RCC 7860 (cell line): ENCODE measurements at regions not wholly inside any gene's neighbourhood (a gene's known extent, or its start where the extent isn't known, plus 50 kb on each side); places are given as distances from the start of the nearest gene placed in this dataset.

Experiments used
- DNase-seq: peaks from one replicate; pipeline ENCODE4 v3.0.0-alpha.2; 2015; ENCODE audit warnings: low spot score
- FAIRE-seq: peaks from 2 replicates; lab custom pipeline; 2012; peaks lifted over from hg19 to GRCh38; lab: Jason Lieb, UNC

DNA sequence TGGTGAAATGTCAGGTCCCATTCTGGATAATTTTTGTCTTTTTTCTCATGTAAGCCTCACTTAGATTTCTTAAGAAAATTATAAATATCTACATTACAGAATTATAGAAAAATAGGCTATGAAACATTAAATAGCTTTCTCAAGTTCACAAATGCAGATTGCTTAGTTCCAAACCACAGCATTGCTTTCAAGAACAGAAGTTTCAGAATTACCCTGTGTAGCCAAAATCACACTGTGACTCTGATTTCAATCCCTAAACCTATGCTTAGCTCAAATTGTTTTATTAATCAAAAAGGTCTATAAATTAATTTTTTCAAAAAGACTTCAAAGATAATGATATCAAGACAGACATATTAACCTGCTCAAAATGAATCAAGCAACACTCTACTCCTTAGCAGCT lies 881.2 kb upstream of the PCDH20 start:
- DNase-seq: no peak
- no peak for FAIRE-seq

DNA sequence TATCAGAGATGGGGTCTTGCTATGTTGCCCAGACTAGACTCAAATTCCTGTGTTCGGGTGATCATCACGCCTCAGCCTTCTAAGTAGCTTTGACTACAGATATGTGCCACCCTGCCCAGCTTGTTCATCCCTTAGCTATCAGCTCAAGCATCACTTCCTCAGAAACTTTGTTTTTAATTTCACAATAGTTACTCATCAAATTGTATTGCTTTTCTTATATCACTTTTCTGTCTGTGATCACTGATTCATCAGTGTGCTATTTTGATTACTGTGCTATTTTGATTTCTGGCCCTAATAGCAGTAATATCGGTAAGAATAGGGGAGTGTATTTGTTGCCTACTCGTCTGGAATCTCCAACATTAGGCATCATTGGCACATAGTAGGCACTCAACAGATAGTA lies 878.6 kb upstream of the PCDH20 start:
- FAIRE-seq (no peak), DNase-seq (no peak)

DNA sequence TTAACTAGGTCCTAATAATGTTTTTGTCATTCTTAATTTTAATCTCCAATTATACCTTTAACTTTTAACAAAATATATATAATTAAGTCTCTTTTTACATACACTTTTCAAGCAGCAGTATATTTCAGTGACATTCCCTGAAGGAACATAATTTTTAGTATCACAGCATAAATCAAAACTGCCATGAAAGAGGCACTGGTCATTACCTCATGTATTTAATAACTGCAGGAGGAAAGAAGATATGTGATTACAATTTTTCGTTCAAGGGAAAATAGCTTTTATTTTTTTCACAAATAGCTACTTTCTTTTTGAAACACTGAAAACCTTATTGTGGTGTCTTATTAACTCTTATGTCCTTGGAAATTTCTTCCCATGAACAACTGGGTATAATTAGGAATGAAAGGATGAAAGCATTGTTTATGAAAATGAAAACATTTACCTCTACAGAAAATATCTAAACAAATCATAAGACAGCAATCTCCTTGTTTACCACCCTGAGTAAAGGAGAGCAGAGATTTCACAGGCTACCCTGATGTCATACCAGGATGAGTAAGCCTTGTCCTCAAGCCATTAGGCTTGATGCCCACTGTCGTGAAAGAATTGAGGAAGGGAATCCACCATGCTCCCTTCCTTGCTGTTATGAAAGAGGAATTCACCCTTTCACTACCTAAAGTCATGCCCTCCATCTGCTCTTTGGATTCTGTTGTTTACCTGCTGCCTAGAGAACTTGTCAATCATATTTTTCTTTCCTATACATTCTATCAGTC lies 877.2 kb upstream of the PCDH20 start:
- FAIRE-seq: no peak
- no peak for DNase-seq

DNA sequence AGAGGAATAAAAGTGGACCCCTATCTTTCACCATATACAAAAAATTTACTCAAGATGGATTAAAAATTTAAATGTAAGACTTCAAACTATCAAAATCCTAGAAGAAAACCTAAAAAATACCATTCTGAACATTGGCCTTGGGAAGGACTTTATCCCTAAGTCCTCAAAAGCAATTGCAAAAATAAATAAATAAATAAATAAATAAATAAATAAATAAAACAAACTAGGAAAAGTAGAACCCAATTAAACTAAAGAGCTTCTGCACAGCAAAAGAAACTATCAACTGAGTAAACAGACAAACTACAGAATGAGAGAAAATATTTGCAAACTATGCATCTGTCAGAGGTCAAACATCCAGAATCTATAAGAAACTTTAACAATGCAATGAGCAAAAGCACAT lies 874.9 kb upstream of the PCDH20 start:
- FAIRE-seq (no peak), DNase-seq (no peak)

DNA sequence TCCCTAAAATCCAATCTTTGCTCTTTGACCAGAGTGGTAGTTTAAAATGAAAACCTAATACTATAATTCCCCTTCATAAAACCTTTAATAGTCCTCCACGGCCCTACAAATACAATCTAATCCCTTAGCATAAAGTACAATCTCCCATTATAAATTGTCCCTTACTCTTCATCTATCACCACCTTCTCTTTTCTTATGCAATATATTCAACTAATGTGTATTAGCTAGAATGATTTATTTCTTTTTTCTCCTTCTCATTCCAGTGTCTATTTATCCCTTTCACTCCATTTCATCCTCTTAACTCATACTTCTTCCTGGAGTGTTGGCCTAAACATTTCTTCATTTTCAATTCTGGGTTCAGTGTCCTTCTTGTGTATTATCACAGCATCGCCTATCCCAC lies 872.1 kb upstream of the PCDH20 start:
- DNase-seq: no peak
- FAIRE-seq: no peak

DNA sequence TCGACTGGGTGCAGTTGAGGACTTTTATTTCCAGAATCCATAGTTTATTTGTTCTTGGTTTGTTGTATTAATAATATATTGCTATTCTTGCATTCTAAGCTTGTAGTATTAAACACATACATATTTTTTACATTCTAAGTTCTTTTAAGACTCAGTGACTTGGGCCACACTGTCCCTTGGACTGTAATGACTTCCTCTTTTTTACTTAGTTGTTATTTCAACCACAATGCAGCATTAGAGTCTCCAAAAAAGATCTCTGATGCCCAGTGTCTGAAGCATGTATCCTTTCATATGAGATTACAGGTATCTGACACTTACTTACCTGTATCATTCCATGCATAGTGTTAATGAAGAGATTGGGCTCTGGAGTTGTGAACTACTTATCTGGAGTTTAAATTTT lies 864.9 kb upstream of the PCDH20 start:
- no peak for DNase-seq
- FAIRE-seq: no peak

DNA sequence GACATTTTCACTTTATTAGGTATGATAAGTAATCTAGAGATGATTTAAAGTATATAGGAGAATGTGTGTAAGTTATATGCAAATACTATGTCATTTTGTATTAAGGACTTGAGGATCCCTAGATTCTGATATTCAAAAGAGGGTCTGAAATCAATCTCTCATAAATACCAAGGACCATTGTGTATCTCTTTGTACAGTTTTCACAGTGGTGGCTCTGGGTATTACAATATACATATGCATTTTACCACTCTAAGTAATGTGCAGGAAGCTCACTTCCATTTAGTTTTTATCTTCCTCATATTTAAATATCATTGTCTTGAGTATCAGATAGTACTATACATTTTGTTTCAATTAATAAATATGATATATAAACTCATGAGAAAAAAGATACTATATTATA lies 862.6 kb upstream of the PCDH20 start:
- FAIRE-seq (no peak), DNase-seq (no peak)

DNA sequence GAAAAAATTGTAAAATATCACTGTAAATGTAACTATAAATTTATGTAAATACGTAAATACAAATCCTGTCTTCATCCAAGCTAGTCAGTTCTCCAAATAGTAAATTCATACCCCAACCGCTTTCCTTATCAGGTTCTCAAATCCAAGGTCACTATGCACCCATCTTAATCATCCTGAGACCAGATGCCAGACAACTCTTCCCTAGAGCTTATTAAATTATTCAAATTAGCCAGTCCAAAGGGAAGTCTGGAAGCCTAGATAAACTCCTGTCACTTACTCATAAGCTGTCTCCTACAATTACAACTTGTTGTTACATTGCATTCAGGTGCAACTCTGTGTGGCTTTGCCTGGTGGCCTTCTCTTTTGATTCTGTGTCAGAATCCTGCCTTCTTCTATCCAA lies 836.1 kb upstream of the PCDH20 start:
- DNase-seq (no peak), FAIRE-seq (no peak)

DNA sequence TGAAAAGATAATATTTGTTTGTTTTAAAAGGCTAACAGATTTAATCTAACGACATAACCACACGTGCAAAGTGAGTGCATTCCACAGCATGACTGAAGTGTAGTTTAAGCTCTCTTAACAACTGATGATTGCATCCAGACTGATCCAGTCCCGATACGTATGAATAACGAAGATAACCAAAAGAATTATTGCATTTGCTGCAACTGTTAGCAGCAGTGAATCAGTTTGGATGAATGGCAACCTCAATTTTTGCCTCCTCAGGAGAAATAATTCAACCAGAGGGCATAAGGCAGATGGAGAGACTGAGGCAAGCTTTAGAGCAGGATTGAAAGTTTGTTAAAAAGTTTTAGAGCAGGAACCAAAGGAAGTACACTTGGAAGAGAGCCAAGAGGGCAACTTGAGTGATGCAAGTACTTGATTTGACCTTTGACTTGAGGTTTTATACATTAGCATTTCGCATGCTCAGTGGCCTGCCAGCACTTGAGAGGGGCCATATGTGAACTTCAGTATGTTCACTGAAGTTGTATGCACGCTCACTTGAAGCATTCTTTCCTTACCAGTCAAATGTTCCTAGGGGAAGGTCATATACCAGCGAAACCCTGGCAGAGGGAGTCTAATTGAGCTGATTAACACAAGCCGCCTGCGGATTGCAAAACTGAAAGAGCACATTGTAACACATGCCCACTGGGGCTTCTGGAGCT lies 835.0 kb upstream of the PCDH20 start:
- no peak for FAIRE-seq
- DNase-seq: no peak

DNA sequence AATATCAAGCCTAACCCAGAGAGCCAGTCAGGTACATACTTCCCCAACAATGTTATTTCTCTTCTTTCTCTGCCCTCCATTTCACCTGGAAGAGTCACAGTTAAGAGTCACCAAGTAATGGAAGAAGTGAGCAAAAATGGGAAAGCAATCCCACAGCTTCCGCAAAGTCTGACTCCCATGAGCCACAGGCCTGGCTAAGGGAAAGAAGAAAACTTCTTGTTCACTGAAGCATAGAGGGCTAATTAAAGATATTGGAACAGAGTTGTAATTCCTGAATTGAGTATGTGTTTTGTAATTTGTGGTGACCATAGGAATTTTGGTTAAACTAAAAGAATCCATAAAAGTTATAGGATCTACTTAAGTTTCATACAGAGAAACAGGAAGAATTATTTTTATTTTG lies 830.9 kb upstream of the PCDH20 start:
- FAIRE-seq (no peak), DNase-seq (no peak)

DNA sequence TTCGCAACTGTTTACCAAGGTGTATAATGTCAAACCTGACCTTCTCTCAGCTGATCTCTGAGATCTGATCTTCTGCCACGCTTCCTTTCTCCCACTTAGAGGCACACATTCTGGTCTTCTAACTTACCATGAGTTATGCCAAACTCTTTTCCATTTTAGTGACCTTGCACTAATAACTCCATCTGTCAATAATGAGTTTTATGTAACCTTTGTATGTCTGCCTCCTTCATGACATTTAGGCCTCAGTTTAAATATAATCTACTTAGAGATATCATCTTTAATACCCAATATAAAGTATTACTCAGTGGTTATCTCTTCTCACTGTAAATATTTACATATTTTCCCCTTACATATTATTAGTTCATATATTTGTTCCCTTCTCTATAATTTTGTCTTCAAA lies 827.5 kb upstream of the PCDH20 start:
- DNase-seq (no peak), FAIRE-seq (no peak)

DNA sequence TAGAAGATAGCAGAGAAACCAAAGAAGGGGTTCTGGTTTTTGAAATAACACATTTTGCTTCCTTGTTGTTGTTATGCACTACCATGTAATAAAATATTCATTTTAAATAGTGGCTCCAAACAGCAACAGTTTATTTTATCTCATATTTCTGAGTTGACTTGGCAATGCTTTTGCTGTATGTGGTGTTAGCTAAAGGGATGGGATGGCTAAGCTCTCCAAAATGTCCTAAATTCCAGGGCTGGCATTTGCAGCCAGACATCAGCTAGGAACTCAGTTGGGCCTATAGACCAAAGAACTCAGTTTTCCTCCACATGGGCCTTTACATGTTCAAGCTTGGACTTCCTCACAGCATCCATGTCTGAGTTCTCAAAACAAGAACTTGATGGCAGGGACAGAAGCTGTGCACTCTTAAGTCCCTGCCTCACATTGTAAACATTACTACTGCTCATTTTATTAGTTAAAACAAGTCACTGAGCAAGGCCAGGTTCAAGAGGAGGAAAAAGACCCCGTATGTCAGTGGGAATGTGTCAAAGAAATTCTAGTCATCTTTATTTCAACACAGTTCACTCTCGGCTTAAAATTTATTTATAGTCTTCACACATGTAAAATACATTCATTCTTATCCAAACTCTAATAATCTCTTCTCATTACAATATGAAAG lies 819.3 kb upstream of the PCDH20 start:
- FAIRE-seq: no peak
- DNase-seq: no peak

DNA sequence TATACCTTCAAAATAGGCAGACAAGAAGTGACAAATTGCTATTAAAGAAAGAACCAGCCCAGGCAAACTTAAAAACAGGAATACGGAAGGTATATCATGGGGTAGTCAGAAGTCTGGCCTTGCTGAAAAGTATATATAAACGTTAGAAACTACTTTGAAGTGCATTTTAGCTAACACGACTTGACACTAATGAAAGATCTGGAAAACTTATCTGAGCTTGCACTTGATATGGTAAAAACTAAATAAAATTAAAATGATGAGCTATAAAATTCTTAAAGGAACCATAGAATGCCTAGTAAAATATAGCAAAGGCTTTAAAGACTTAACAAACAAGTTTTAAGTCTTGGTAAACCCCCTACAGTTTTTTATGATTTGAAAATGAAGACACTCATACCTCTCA lies 795.3 kb upstream of the PCDH20 start:
- no peak for DNase-seq
- FAIRE-seq: no peak

DNA sequence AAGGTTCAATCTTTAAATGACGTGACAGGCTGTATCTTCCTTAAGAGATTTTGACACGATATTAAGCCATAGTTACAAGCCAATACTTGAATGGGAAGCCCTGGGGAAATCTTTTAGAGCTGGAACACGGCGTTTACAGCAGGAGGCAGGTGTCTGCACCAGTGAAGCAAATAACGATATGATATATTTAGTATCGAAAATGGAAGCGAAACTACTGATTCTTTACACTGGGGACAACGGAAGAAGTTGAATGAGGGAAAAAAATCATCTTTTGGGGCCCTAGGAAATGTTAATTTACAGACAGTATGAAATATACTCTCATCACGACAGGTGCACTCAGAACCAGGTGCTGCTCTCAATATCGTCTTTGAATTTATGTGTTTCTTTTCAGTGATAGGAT lies 793.9 kb upstream of the PCDH20 start:
- DNase-seq (no peak), FAIRE-seq (no peak)

DNA sequence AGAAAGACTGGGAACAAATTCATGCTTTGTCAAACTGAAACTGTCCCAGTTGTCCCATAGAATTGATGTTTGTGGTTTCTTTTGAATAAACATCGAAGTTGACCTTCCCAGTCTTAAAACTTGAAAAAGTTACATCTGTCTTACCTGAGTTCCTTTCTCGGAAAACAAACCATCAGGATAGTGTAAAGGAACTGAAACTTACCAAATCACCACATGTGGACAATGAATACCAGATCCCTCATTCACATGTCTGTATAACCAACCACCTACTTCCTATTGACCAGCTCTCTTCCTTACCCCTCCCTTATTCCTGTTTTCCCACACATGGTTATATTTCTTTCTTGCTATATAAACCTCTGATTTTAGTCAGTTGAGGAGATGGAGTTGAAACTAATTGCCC lies 791.7 kb upstream of the PCDH20 start:
- no peak for FAIRE-seq
- no peak for DNase-seq

DNA sequence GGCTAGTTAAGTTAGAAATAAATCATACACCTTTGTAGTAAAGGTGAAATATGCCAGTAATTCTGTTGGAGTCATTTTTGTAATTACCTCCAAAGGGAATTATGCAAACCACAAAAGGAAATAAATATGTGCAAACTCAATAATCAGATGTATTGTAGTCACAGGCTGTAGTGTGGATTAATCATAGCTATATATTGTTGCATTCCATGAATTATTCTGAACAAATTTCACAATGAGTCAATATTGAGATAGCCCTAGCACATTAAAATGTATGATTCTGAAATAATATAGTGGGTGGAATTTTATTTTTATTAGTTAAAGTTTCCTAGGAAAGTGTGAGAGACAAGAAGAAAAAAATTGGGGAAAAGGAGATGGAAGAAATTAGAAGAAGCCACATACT lies 790.5 kb upstream of the PCDH20 start:
- FAIRE-seq (no peak), DNase-seq (no peak)

DNA sequence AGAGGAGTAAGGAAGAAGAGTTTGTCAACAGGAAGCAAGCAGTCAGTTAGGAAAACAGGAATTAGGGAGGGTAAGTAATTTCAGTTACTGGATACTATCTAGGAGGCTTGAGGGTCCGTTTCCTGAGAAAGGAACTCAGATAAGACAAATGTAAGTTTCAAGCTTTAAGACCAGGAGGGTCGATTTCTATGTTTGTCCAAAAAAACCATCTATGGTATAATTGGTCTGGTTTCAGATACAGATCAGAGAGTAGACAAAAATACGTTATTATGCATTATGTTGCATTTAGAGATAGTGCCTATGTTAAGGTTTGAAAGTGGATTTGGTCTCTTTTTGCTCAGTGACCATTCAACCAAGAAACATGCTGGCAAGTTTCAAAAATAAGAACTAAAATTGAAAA lies 789.6 kb upstream of the PCDH20 start:
- DNase-seq (no peak), FAIRE-seq (no peak)

DNA sequence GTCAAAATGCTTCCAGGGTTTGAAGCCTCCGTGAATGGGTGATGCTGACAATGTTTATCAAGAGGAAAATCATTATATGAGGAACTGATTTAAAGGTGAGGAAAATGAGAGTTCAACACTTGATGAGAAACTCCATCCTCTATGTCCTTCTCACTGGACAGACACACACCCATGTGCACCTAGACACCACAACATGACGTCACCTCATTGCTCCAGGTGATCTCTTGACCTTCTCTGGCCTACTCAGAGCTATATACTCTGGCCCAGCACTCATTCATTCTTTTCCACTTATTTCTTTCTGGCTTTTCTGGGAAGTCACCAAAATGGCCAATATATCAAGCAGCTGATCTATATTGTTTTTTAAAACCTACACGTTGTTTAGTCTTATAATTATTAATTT lies 778.7 kb upstream of the PCDH20 start:
- FAIRE-seq: no peak
- DNase-seq: peak; percentile 19

DNA sequence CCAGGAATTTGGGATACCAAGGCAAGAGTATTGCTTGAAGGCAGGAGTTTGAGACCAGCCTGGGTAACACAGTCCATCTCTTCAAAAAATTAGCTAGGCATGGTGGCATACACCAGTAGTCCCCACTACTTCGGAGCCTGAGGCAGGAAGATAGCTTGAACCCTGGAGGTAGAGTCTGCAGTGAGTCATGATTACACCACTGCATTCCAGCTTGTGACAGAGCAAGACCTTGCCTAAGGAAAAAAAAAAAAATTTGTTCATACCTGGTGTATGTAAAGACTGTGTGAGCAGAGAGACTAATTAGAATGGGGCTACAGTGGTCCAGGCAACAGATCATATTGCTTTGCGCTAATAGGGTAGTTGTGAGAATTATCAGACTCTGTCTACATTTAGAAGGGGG lies 778.3 kb upstream of the PCDH20 start:
- FAIRE-seq: no peak
- peak; percentile 41 for DNase-seq

DNA sequence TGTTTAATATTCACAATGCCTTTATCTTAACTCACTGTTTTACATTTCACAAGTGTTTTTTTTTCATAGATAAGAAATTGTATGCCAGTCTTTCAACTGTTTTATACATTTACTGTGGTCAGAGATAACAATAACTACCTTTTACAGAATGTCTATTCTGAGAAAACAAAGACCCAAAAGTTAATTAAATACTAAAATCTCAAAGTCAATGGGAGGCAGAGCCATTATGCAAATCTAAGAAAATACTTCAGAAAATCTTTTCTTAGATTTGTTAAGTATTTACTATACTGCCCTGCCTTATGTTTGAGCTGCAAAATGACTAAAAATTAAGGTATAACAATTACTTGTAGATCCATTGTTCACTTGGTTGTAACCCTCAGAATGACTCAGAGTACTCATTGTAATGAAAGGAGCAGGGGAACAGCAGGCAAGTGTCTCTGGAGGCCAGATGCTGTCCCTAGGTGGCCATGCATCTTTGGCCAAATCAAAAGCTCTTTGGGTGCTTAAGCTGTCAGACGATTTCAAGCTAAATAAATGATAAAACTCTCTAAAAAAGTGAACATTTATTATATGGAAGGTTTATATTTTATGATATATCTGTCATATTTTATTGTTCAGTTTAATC lies 770.1 kb upstream of the PCDH20 start:
- FAIRE-seq (no peak), DNase-seq (no peak)

DNA sequence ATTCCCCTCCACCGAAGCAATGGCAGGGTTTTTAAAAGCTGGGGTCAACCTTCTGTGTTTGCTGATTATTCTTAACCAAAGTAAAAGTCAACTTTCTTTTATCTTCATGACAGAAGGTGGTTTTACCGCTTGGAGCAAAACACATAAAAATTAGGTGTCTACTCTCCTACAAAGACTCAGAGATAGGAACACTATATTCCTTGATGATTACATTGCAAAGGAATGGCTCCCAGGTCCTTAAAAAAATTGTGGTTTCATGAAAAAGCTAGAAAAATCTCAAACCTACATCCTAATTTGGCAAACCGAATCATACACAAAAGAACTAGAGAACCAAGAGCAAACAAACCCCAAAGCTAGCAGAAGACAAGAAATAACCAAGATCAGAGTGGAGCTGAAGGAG lies 760.4 kb upstream of the PCDH20 start:
- FAIRE-seq (no peak), DNase-seq (no peak)

DNA sequence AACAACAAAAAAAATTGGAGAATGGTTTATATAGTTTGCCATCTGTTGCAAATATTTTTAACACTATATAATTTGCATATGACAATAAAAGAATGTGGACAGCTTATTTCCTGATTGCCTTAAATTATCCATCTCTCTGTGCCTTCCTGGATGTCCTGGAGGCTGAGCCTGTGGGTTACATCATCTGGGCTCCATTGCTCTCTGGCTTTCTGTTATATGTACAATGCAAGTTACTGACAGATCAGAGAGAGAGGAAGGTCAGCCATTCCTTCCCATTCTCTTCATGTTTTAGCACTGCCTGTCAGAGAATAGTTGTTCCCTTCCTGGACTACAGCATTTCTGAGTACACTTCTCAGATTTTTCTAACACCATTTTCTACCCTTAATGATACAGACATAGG lies 758.3 kb upstream of the PCDH20 start:
- DNase-seq (no peak), FAIRE-seq (no peak)
